ENCODE measurements at regions not wholly inside any gene's neighbourhood (a gene's known extent, or its start where the extent isn't known, plus 50 kb on each side); places are given as distances from the start of the nearest gene placed in this dataset.

- Histone ChIP-seq H3K4me1 (no peaks in the 10 kb centered on the region), H3K9me3 (peaks cover 0 to 3% (median 0%) of the 10 kb centered on the region in 11 donors), H3K27ac (no peak overlapping the region), H3K36me3 (no peaks in the 10 kb centered on the region), H3K27me3 (no peaks in the 10 kb centered on the region), H3K4me3 (no peak overlapping the region)
- ATAC-seq (peak in 1 of 8 donors; percentile 37), DNase-seq (no peak)
- 46 to 49% methylated on average over 4 of the region's 4 CpGs for WGBS, 2 donors
- intact Hi-C loops (cut with DNase I): no loop called here
- TF ChIP-seq, protein P1, sequence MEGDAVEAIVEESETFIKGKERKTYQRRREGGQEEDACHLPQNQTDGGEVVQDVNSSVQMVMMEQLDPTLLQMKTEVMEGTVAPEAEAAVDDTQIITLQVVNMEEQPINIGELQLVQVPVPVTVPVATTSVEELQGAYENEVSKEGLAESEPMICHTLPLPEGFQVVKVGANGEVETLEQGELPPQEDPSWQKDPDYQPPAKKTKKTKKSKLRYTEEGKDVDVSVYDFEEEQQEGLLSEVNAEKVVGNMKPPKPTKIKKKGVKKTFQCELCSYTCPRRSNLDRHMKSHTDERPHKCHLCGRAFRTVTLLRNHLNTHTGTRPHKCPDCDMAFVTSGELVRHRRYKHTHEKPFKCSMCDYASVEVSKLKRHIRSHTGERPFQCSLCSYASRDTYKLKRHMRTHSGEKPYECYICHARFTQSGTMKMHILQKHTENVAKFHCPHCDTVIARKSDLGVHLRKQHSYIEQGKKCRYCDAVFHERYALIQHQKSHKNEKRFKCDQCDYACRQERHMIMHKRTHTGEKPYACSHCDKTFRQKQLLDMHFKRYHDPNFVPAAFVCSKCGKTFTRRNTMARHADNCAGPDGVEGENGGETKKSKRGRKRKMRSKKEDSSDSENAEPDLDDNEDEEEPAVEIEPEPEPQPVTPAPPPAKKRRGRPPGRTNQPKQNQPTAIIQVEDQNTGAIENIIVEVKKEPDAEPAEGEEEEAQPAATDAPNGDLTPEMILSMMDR (IDR thresholded peaks at IDR 0.05): no peak
Measured at GRCh38 chr11:36854875-36855274, 256.8 kb upstream of the RAG2 start.

DNA sequence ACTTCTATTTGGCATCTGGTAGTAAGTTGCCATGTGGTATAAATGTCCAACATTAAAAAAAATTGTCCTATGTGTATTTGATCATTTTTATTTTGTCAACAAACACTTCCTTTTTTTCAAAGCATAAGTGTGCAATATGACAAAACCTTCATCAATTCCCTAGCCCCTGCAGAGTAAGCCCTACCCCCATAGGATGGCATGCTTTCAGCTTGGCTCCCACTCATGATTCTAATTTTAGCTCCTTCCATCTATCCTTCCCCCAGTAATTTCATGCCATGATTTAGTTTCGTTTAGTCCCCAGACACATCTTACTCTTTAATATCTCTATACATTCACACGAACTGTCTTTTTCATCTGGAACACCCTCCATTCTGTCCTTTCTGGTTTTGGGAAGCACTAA, 250.6 kb upstream of the RAG2 start:
- Histone ChIP-seq H3K36me3 (no peaks in the 10 kb centered on the region), H3K4me1 (peaks cover 0 to 7% (median 0%) of the 10 kb centered on the region in 9 donors), H3K9me3 (no peaks in the 10 kb centered on the region), H3K27me3 (no peaks in the 10 kb centered on the region), H3K27ac (no peak overlapping the region), H3K4me3 (peak overlapping the region in 1 of 10 donors; percentile 7)
- intact Hi-C loops (cut with DNase I): no loop called here
- ATAC-seq: peak in 2 of 8 donors; percentile 54 to 56
- no peak for DNase-seq
- TF ChIP-seq, protein P1 (IDR thresholded peaks at IDR 0.05): no peak
- WGBS, 2 donors: 30 to 34% methylated on average over 2 of the region's 2 CpGs

DNA sequence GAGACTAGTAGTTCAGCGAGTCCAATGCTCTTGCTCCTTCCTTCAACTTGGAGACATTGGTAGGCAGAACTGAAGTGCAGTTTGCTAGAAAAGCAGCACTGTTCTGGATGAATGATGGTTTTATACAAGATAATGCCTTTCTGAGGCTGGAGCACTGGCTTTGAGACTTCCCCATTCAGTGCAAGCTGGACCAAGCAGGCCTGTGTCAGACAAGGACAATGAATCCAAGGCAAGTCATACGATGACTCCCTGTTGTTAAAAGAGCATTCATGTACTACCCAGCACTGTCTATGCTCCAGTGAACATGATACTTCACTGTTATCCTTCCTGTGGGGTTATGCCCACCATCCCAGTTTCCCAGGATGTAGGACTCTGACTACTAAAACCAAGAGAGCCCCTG, 242.3 kb upstream of the RAG2 start:
- WGBS, 2 donors: 87 to 91% methylated on average over 2 of the region's 2 CpGs
- intact Hi-C loops (cut with DNase I): no loop called here
- Histone ChIP-seq H3K27me3 (peaks cover 0 to 8% (median 0%) of the 10 kb centered on the region in 7 donors), H3K36me3 (no peaks in the 10 kb centered on the region), H3K4me1 (no peaks in the 10 kb centered on the region), H3K9me3 (peaks cover 0 to 10% (median 0%) of the 10 kb centered on the region in 11 donors), H3K27ac (no peak overlapping the region), H3K4me3 (no peak overlapping the region)
- TF ChIP-seq, protein P1 (IDR thresholded peaks at IDR 0.05): no peak
- DNase-seq (no peak), ATAC-seq (no peak)

- intact Hi-C loops (cut with DNase I): no loop called here
- Histone ChIP-seq H3K27ac (no peak overlapping the region), H3K4me3 (no peak overlapping the region), H3K36me3 (no peaks in the 10 kb centered on the region), H3K4me1 (no peaks in the 10 kb centered on the region), H3K9me3 (peaks cover 0 to 10% (median 0%) of the 10 kb centered on the region in 11 donors), H3K27me3 (peaks cover 0 to 8% (median 0%) of the 10 kb centered on the region in 7 donors)
- ATAC-seq: no peak
- no peak for DNase-seq
- TF ChIP-seq, protein P1 (IDR thresholded peaks at IDR 0.05): no peak
- 80 to 90% methylated on average over 1 of the region's 1 CpG for WGBS, 2 donors
Measured at GRCh38 chr11:36837831-36838437, 239.9 kb upstream of the RAG2 start.

Measured in heart right ventricle (tissue), 16 donors.